ENCODE measurements at regions not wholly inside any gene's neighbourhood (a gene's known extent, or its start where the extent isn't known, plus 50 kb on each side); places are given as distances from the start of the nearest gene placed in this dataset.
"Not testable (repeated sequence)": the region's sequence is repeated elsewhere in the genome, so short reads cannot be mapped to it uniquely, and the experiment has no call there.

DNA sequence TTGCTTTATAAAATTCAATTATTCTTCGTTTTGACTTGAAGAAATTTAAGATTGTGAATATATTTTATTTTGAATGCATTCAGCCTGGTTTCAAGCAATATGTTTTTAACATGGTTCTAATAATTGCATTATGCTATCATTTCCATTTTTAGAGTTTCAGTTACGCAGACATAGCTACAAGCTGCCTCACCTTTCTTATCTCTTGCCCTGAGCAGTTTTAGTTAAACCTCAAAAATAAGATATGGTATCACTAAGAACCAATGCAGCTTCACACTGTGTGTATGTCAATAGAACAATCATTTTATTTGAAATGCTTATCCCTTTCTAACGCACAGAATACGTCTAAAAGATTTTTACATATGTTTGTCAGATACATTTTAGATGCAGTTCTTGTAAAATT, 632.6 kb upstream of the KCND2 start:
- no peak for DNase-seq

DNA sequence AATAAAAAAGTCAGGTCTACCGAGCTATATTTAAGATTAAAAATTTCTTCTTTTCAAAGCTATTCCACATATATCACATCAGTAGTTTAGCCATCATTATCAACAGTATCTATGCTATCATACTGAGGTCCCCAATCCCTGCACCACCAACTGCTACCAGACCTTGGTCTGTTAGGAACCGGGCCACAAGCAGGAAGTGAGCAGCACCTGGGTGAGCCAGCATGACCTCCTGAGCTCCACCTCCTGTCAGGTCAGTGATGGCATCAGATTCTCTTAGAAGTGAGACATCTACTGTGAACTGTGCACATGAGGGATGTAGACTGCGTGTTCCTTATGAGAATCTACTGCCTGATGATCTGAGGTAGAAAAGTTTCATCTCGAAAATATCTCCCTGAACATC, 632.1 kb upstream of the KCND2 start:
- no peak for DNase-seq

DNA sequence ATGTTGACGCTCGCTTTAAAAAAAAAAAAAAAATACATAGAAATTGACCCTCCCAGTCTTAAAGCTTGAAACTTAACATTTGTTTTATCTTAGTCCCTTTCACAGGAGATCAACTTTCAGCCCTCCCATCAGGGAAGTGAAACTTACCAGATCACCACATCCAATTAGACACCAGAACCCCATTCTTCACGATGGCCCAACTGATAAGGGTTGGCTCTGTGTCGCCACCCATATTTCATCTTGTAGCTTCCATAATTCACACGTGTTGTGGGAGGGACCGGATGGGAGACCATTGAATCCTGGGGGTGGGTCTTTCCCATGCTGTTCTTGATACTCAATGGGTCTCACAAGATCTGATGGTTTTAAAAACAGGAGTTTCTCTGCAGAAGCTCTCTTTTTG, 629.4 kb upstream of the KCND2 start:
- no peak for DNase-seq

DNA sequence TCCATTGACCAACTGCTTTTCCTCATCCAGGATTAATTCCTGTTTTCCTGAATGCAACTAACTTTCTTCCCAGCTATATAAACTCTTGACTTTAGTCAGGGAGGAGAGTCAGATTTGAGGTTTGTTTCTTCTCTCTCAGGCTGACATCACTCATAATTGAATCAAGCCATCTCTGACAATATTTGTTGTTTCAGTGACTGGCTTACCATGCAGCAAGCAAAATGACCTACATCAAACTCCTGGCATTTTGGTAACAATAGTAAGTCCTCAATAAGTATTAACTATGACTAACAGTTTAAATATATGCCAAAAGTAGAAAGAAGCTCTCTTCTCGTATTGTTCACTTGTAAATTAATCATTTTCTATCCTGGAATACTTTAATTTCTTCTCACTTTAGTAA, 625.7 kb upstream of the KCND2 start:
- no peak for DNase-seq

DNA sequence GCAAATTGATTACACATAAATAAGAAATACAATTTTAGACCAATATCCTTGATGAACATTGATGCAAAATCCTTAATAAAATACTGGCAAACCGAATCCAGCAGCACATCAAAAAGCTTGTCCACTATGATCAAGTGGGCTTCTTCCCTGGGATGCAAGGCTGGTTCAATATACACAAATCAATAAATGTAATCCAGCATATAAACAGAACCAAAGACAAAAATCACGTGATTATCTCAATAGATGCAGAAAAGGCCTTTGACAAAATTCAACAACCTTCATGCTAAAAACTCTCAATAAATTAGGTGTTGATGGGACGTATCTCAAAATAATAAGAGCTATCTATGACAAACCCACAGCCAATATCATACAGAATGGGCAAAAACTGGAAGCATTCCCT, 624.2 kb upstream of the KCND2 start:
- not testable (repeated sequence) for DNase-seq

DNA sequence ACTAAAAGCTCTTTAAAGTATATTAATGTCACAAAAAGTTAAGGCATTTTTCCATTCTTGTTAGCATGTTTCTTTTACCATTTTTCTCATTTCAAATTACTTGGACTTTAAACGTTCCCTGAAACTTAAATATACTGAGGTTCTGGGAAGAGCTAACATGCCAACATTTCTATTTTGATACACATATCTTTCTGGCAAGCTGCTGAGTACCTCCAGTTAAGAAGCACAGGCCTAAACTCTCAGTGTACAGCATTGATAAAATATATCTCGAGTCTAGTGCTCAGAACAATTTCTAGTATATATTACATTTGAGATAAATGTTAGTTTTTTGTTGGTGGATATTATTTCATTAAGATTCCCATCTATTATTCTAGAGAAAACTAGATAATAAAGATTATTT, 612.9 kb upstream of the KCND2 start:
- no peak for DNase-seq

DNA sequence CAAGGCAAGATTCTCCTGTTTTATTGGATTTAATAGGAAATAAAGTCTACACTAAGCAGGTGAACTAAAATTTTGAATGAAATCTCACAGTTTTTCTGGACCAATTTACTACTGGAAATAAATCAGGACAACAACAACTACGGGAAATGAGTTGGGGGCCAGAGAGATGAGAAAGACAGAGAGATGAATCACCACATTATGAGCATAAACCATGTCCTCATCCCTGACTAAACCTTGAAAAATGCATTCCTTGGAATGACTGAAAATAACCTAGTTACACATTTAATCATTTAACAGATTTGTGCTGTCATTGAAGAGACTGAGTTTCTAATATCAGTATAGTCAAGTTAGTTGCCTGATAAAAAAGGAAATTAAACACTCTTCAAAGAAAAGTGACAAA, 608.4 kb upstream of the KCND2 start:
- no peak for DNase-seq

DNA sequence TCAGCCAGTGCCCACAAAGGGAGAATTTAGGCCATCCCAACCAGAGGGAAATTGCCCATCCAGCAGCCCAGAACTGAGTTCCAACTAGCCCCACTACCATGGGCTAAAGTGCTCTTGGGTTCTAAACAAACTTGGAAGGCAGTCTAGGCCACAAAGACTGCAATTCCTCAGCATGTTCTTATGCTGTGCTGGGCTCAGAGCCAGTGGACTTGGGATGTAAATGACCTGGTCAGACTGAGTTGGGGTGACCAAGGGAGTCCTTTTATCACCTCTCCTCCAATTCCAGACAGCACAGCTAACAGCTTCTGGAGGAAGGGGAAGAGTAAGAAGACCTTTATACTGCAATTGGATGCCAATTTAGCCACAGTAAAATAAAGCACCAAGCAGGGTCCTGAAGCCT, 607.2 kb upstream of the KCND2 start:
- no peak for DNase-seq

DNA sequence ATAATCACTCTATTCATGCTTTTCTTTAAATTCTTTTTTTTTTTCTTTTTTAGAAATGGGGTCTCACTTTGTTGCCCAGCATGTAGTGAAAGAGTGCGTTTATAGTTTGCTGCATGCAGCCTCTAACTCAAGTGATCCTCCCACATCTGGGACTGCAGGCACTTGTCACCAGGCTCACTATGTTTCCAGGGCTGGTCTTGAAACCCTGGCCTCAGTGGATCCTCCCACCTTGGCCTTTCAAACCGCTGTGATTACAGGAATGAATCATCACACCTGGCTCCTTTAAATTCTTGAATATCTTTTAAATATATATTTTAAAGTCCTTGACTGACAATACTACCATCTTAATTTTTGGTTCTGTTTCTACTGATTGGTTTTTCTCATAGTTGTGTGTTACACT, 591.6 kb upstream of the KCND2 start:
- DNase-seq = no peak

DNA sequence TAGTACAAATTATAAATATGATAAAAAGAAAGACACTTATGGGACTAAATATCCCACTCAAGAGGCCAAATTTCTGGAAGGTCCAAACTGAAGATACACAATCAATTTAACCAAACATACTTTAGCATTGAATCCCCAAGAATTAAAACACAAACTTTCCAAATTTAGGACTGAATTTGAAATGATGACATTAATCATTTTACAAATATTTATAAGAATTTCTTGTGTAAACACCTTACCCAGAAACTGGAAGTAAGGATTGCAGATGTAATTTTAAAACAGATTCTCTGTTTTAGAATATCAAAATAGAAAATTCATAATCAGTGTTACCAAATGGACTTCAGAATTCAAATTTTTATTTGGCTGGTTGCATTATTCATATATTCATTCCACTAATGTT, 588.2 kb upstream of the KCND2 start:
- no peak for DNase-seq

DNA sequence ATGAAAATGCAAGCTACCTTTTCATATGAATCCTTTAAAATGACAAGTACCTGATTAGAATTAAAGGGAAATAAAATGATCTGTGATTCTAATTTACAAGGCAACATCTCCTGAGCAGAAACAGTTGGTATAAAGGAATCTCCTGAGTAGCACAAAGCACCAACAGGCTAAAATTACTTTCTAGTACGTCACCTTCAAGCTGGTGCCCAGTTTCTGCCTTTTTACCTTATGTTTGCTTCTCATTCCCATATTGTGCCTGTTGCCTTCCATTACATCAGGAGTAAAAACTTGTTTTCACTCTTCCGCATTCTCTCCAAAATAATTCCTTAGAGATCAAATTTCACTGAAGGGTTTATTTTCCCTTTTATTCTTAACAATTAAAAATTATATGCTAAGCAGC, 587.1 kb upstream of the KCND2 start:
- DNase-seq = no peak

DNA sequence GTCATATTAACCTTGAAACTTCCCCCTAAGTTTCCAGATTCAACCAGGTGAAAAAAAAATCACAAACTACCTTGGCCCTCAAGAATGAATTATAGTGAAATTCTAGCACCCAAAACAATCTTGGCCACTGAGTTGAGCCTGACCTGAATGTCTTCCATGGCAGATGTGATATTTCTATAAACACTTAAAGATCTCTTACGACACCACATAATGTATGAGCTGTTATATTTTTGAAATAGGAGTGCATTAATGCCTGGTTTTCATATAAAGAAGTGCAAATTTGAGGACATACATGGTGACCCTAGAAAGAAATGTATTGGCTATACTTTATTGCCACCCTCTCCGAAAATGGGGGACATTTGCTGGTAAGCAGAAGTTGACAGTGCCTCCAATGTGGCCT, 584.1 kb upstream of the KCND2 start:
- DNase-seq = no peak

DNA sequence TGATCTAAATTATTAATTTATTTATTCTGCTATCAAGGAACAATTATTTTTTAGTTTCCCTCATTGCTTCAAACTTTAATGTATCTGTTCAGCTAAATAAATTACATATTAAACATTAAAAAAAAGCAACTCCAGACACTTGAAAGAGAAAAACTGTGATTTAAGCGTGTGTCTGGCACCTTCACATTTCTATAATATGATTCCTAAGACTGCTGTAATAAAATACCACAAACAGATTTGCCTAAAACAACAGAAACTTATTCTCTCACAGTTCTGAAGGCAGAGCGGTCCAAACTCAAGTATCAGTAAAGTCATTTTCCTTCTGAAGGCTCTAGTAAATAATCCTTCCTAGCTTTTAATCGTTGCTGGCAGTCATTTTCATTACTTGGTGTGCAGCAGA, 580.4 kb upstream of the KCND2 start:
- DNase-seq = no peak

DNA sequence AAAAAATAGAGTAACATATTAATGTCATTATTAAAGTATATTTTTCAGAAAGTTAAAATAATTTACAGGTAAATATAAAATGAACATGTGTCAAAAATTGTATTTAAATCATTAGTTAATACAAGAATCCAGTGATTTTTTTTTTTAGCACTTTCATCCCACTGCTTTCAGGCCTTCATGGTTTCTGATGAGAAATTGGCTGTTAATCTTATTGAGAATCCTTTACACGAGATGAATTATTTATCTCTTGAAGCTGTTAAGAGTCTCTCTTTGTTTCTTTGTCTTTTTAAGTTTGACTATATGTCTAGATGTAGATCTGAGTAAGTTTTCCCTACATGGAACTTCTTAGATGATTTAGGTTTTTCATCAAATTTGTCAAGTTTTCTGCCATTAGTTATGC, 578.5 kb upstream of the KCND2 start:
- DNase-seq = no peak

DNA sequence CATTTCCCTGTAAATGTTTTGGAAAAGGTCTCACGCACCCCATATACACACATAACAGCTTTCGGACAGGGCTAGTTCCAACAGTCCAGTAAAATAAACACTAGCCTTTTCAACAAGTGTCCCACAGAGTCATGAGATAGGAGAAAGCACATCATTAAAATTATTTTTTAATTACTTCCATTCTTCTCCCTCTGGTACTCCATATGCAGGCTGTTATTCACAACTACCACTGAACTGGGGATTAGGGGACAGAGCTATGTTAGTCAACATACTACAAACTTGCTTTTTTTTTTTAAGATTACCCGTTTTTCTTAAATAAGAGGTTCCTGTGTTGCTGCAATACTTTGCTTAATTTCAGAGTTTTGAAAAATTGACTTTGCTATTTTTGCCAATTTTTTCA, 576.6 kb upstream of the KCND2 start:
- DNase-seq = no peak

DNA sequence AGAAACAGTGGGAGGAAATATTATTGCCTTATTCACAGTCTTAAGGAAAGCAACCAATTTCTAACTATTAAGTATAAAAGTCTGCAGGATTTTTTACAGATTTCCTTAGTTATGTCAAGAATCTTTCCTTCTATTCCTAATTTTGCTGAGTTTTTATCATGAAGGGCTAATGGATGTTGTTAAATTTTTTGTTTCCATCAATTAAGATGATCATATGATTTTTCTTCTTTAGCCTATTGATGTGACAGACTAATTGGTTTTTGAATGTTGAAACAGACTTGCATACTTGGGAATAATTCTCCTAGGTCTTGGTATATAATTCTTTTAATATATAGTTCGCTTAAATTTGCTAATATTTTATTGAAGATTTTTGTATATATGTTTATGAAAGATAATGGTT, 569.1 kb upstream of the KCND2 start:
- no peak for DNase-seq

DNA sequence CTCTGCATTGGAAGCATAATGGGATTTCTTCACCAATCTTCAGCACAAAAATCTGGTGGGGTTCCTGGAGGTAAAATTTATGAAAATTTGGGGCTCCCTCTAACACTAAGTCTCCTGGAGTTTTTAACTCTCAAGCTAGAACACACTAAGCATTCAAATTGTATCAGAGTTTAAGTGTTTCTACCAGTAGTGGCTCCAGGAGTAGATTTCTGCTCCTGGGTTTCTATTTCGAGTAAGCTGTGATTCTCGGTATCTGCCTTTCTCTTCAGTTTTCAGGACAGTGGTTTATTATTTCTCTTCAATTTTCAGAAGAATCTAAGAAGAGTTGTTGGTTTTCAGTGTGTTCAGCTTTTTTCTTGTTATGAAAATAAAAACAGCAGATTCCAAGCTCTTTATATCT, 566.4 kb upstream of the KCND2 start:
- no peak for DNase-seq

DNA sequence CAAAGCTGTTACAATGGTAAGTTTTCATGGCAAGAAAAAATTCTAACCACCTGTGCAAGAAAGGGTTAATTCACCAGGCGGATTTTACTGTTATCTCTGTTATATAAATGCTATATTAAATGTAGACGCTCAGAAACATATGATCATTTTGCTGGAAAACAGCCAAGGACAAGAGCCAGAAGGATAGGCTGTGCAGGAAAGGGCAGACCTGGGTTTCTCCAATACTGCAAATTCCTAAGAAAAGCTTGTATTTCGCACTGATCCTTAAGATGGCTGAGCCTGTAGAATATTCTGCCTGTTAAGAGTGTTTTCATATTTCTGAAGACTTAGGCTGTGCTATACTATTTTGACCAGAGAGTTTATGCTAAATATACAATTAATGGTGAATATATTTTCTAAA, 564.1 kb upstream of the KCND2 start:
- DNase-seq = no peak

DNA sequence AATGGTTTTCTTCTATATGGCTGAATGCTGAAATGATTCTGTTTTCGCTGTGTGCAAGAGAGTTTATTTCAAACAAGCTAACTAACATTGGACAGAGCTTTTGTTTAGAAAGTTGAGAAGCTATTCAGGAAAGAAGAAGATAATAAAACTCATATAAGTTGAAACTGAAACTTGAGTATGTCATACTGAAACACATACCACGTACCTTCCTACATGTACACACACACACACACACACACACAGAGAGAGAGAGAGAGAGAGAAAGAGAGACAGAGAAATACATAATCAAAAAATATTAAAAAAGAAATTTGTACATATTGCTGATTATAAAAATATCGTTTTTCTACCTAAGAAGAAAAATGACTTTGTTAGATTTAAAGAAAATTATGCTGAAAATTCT, 561.9 kb upstream of the KCND2 start:
- no peak for DNase-seq

DNA sequence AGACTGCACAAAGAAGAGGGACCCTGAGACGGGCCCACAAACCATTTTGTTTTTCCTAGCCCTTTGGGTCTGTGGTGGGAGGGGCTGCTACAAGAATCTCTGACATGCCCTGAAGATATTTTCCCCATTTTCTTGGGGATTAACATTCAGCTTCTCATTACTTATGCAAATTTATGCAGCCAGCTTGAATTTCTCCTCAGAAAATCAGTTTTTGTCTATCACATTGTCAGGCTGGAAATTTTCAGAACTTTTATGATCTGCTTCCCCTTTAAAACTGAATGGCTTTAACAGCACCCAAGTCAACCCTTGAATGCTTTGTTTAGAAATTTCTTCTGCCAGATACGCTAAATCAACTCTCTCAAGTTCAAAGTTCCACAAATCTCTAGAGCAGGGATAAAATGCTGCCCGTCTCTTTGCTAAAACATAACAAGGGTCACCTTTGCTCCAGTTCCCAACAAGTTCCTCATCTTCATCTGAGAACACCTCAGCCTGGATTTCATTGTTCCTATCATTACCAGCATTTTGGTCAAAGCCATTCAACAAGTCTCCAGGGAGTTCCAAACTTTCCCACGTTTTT, 560.0 kb upstream of the KCND2 start:
- DNase-seq = no peak

DNA sequence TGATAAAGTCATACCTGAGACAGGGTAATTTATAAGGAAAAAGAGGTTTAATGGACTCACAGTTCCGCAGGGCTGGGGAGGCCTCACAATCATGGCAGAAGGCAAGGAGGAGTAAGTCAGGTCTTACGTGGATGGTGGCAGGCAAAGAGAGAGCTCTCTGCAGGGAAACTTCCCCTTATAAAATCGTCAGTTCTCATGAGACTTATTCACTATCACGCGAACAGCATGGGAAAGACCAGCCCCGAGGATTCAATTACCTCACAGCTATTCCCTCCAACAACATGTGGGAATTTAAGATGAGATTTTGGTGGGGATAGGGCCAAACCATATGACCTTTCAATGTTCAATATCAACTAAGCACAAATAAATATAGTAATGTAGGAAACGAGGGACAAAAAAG, 559.4 kb upstream of the KCND2 start:
- no peak for DNase-seq

DNA sequence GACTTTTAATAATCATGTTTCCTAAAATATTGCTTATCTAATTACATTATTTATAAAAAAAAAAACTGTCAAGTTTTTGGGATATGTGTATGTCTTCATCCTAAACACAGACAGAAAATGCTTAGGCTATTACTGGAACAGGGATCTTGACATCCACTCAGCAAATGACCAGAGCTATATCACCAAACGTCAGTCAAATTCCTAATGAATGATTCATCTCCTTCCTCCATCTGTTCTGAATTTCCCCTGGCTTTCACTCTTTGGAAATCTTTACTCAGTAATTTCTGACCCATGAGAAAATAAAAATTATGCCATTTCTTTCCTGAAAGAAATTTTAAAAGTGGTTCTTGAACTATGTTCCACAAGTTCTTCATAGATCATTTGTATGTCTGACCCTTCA, 552.4 kb upstream of the KCND2 start:
- no peak for DNase-seq

DNA sequence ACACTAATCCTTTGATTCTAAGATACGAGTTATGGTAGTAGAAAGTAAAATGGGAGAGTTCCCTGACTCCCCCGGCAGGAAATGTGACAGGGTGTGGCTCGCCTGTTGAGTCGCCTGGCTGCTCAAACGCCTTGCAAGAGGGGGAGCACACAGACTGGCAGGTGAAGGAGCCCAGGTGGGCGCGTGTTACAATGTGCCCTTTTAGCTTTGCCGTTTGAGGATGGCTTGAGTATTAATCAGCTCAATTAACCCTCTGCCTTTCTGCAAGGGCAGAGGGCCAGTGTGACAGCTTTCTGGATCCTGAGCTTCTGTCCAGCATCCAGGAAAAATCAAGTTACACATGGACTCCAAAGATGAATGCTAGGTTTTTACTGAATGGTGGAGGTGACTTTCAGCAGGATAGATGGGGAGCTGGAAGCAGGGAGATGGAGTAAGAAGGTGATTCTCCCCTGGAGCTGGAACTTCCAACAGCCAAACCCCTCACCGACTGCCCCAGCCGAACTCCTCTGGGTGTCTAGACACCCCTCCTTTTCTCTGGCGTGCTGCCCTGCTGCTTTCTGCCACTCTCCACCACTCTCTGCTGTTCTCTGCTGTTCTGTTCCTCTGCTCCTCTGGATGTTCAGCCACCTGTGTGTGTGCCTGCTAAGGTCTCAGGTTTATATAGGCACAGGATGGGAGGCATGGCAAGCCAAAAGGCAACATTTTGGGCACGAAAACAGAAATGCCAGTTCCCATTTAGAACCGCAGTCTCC, 548.8 kb upstream of the KCND2 start:
- no peak for DNase-seq

DNA sequence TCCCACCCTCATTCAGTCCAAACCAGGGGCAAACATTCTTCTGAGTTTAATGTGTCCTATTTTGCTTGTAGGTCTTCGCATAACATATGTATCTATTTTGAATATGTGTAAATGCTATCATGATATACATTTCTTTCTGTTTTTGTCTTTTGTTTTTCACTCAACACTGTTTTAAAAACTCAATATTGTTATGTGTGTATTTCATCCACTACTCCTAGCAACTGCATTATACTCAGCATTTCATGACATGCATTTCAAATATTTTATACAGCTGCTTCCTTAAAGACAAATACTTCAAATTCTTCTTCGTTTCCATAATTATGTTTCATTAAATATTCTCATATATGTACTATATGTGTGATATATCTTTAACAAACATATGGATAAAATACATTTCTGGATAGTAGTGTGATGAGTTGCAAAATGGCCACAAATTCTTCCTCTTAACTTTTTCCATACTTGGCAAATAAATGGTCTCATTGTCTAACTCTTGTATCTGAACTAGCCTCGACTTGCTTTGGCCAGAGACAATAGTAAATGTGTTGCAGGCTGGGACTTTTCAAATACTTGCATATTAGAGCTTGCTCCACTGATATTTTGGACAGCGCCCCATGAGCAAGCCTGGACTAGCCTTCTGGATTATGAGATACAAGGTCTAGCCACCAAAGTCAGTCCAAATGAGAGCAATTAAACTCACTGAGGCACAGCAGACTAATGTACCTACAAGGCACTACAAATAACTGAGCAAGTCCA, 539.7 kb upstream of the KCND2 start:
- DNase-seq = no peak

DNA sequence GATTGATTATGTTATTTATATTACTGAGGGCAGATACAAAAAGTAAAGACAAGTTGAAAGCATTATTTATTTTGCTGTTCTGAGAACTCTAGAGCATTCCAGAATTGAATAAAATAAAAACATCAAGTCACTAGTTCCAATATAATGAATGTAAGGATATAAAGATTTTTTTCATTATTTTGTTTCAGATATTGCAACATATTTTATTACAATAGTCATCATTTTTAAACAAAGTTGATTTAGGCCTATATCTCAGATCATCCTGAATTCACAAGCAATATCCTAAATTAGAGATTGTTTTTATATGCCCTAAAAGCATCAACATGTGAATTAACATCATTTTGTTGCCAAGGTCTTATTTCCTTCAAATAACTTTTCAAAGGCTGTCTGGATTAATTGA, 535.6 kb upstream of the KCND2 start:
- DNase-seq = no peak

Data from NCI-H187 (cell line).